CD4-positive, alpha-beta T cell treated with Interleukin-6 at 100 ng/mL for 8 hours (primary cell): ENCODE measurements at regions not wholly inside any gene's neighbourhood (a gene's known extent, or its start where the extent isn't known, plus 50 kb on each side); places are given as distances from the start of the nearest gene placed in this dataset.
"Not testable (repeated sequence)": the region's sequence is repeated elsewhere in the genome, so short reads cannot be mapped to it uniquely, and the experiment has no call there.

Source experiments
- DNase-seq: peaks from one replicate; pipeline ENCODE4 v3.0.0-alpha.2; 2020; ENCODE audit warnings: mixed read lengths, low spot score

DNA sequence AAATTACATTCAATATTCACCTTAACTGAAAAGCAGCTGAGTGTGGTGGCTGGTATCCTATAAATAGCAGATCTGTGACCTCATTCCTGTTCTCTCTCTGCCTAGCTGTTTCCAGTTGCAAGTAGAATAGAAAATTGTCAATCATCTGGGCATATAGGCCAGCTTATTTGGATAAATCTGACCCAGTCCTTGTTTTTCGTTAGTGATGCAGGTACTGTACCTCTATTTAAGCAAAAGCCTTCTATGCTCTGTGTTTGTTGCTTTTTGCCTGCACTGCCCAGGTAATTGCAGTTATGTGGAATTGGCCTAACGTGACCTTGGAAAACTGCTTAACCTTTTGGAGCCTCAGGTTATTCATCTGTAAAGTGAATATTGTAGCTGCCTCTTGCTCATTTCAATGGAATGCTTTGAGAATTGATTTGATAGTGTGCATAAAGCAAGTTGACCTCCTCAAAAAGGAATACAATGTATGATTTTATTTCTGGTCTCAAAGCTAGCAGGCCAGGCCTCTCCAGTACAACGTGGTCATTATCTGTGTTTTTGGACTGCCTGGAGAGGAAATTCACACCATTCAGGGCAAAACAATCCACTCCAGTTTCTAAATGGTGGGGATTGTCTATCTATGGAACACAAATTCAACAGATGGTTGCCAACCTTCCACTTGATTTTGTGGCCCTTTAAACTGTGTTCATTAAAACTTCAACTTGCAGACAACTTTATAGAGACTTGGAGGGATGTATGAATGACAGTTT lies 508.7 kb upstream of the CITED2 start:
- no peak for DNase-seq

DNA sequence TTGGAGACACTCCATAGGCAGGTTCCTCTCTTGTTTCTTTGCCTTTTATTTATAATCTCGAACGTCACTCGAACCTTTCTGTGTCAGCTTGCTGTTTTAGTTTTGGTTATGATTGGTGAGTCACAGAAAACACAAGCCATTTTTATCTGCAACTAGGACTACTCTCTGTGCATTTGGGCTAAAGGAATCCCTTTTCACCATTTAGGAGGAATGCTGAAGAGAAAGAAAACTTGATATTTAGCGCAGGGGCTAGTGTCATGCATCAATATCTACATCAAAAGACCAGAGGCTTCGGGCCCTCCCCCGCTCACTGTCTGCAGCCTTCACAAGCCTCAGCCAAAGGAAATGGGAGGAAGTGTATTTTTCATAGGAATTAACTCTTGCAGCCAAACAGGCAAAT lies 507.8 kb upstream of the CITED2 start:
- DNase-seq = no peak

DNA sequence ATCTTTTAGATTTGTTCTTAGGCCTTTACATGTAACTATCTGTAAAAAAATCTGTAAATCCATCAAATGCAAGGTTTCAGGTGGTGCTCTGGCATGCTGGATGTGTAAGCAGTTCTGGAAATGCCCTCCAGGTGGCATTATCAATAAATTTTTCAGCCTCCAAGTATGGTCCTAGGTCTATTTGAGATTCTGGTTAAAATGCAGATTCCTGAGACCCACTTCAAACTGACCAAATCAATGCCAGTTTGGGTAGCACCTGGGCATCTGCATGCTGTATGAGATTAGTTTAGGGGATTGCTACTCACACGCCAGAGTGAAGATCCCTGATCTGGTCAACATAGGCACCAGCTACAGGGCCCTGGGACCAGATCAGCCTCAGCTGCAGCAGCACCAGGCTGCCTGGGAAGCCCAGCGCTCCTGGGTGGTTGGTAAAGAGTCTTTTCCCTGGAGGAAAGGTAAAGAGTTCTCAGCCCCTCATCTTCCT lies 507.3 kb upstream of the CITED2 start:
- DNase-seq = no peak

DNA sequence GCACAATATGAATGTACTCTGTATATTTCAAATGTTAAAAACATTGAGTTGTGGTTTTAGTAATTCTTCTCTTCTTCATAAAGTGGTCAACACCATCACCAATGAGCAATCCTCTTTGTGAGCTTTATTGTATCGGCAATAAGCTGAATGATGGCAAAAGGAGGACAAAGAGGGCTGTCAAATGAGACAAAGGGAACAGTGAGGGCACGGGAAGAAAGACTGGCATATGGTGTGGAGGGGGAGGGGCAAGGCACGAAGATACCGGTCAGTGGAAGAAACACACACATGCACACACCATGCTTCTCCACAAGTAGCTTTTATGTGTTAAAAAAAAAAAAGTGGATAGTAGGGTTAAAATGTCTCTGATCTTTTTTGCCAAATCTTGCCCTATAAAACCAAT lies 506.8 kb upstream of the CITED2 start:
- DNase-seq = no peak

DNA sequence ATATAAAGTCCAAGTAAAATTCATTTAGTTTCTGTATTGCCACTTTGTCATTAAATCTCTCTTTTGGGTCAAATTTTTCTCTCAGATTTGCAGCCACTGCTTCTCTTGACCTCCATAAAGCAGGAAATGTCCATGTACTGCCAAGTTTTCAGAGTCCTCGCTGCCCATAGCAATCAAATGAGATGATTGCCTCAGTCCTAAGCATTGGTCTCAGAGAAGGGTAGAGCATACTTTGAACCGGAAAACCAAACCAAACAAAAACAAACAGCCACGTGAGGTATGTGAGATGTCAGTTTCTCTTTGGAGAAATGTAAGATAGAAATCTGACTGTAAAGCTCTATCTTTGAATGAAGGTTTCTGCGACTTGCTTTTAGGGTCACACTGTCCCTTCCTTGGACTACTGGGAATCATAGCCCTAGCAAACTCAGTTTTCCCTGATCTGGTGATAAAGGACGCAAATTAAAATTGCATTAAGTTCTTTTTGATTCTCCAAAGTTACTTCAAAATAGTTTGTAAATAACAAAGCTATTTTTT lies 505.4 kb upstream of the CITED2 start:
- no peak for DNase-seq

DNA sequence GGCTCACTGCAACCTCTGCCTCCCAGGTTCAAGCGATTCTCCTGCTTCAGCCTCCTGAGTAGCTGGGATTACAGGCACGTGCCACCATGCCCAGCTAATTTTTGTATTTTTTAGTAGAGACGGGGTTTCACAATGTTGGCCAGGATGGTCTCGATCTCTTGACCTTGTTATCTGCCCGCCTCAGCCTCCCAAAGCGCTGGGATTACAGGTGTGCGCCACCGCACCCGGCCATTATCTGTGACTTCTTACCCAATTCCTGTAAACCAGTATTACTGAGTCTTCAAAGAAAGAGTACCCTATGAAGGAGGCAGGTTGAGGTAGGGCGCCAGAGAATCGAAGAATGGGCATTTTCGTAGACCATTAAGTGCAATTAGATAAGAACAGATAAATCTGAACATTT lies 504.8 kb upstream of the CITED2 start:
- DNase-seq = not testable (repeated sequence)

- no peak for DNase-seq
These were observed 503.5 kb upstream of the CITED2 start for GRCh38 chr6:139877828-139878405.

- DNase-seq = no peak
These were observed 498.2 kb upstream of the CITED2 start for GRCh38 chr6:139872665-139873064.

GRCh38 chr6:139871803-139872510 lies 497.5 kb upstream of the CITED2 start:
- DNase-seq = no peak

DNA sequence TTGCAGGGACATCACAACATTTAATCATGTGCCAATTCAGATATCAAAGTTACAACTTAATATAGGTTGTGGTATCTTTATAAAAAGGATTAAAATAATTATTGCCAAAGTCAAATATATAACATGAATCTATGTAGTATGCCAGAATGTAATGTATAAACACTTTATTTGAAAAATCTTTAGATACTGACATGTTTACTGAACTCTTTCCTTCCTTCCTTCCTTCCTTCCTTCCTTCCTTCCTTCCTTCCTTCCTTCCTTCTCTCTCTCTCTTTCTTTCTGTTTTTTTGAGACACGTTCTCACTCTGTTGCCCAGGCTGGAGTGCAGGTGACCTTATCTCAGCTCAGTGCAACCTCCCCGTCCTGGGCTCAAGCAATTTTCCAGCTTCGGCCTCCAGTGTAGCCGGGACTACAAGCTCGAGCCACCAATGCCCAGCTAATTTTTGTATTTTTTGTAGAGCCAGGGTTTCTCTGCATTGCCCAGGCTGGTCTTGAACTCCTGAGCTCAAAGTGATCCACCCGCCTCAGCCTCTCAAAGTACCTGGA lies 496.8 kb upstream of the CITED2 start:
- DNase-seq = no peak

- DNase-seq = no peak
These were observed 494.1 kb upstream of the CITED2 start for GRCh38 chr6:139868576-139868975.

DNA sequence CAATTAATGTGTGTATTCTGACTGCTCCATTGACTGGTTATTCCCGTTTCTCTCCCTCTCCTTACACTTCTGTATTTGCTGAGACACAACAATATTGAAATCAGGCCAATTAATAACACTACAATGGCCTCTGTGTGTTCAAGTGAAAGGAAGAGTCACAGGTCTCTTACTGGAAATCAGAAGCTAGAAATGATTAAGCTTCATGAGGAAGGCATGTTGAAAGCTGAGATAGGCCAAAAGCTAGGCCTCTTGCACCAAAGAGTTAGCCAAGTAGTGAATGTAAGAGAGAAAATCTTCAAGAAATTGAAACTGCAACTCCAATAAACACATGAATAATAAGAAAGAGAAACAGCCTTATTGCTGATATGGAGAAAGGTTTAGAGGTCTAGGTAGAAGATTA lies 489.5 kb upstream of the CITED2 start:
- DNase-seq = no peak

DNA sequence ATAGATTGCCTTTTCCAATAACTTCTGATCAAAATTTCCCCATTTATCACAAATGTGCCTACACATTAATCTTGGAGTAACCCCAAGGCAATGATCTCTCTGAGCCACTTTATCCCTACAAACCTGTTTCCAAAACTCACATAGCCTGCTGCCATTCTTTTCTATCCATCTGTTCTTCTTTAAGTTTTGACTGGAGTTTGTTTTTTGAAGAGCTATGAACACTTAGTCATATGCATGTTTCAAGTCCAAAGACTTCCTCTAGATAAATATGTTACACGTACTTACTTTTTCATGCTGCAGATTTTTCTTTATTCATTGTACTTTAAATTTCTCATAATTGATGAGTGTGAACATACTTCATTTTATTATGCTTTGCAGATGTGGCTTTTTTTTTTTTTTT lies 488.9 kb upstream of the CITED2 start:
- DNase-seq = no peak

DNA sequence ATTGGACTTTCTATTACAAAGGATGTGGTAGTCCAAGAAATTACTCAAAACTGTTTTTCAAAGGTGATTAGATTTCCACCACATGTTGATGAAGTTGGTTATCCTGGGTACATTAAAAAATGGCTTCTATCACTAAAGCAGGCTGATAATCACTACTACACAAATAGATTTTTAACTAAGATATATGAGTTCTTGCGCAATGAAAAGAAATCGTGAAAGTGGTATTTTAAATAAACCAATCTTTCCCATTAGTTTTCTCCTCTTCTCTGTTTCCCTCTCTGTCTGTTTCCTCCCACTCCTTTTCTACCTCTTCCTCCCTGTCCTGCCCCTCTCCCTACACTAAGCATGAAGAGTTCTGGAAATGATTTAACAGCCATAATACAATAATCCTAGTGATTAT lies 487.9 kb upstream of the CITED2 start:
- no peak for DNase-seq

GRCh38 chr6:139860203-139860602 lies 485.8 kb upstream of the CITED2 start:
- DNase-seq = no peak

DNA sequence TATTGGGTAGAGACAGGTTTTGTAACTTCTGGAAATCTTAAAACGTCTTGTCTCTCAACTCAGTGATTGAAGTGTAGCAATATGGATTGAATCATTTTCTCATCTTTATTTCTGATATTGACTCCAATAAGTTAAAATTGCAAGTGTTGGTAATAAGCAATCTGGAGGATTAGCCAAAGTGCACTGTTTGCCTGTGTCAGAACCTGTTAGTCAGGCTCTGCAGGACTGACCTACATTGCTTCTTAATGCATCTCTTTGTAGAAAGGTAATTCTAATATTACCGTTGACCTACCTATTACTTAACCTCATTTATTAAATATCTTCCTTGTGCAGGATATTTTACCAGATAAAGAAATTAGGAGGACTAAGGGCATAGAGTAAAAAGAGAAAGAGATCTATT lies 484.0 kb upstream of the CITED2 start:
- DNase-seq = no peak

DNA sequence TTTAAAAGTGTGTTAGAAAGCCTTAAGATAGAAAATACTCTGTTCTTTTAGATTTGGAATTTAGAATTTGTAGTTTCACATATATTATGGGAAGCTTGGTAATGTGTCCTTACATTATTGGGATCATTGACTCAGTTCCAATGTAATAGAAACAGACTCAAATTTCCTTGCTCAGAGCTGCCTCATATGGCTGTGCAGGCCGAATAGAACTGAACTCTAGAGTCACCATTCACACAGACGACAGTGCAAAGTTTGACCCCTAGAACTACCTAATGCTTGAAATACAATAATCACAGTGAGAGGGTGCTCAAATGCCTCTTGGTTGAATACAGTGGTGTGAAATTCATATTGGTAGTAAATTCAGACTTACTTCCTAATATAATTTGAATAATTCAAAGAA lies 482.7 kb upstream of the CITED2 start:
- no peak for DNase-seq

DNA sequence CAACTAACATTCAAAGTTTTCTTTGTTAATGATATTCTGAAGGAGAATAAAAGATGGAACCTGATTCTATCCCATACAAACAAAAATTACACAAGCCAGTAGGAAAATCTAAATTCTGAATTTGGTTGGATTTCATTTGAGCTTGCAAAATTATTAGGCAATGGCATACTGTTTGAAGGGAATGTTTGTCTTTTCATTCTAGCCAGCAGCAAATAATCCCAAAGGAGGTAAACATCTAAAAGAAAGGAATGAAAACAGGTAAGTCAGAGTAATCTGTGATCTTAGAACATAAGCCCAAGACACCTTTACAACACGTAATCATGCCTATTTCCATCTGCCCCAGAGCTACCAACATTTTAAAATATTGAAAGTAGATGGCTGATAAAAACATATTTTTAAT lies 482.1 kb upstream of the CITED2 start:
- no peak for DNase-seq

DNA sequence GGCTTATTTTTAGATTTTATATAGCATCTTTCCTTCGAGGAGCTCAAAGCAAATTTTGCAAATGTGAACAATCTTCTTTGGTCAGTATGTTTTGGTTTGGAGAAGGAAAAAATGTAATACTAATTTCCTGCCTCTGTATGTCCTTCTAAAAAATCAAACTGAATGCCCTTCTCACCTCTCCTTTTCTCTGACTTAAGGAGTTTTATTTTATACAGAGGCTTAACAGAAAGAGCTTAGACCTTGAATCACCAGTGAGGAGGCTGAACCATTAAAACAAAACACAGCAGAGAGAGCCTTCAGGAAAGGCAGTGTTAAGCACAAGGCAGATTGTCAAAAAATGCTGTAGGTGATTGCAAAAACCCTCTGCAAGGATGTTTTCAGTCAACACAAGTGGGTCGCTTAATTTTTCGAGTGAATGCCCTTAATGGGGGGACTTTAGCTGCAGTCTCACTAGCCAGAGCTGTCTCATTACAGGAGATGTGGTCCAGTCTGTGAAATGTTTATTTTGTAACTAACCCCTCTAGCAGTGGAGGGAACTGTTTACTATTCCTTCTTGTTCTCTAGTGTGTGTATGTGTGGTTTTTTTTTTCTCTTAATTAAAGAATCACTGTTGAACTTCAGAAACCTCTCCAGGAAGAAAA lies 481.3 kb upstream of the CITED2 start:
- no peak for DNase-seq

DNA sequence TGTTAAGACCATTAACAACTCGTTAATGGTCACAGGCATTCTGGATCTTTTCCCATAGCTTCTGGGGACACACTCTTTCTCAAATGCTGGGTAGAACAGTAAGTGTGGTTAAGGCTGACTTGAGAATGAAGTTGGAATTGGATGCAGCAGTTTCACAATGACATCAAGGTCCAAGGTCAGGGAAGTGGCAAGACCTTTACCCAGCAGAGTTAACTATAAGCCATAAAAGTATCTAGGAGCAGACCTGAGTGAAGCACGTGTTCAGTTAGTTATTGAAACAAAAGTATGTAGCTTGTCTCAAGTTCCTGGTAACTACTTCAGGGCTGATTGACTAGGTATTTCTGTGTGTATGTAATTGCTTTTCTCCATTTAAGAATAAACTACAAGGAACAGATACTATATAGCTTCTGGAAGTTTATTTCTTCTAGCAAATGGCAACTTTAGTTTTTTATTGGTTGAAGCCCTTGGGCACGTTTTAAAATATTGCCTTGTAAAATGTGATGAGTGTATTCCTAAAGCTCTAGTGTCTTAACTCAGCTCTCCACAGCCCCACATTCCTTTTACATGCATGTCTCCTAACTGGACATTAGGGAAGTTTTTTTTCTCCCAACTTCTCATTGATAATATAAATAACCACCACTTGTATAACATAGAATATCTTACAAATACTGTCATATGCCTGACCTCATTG lies 479.0 kb upstream of the CITED2 start:
- no peak for DNase-seq

- no peak for DNase-seq
These were observed 478.2 kb upstream of the CITED2 start for GRCh38 chr6:139852488-139853140.
